ENCODE measurements at regions not wholly inside any gene's neighbourhood (a gene's known extent, or its start where the extent isn't known, plus 50 kb on each side); places are given as distances from the start of the nearest gene placed in this dataset.

- intact Hi-C loops (cut with micrococcal nuclease): no loop called here
- no peak overlapping the region for H3K27ac ChIP-seq (ENCODE audit: insufficient read depth, low read depth, low read length)
- CTCF ChIA-PET: no interaction called here
These were observed 99.6 kb upstream of the DDX18 start for GRCh38 chr2:117714745-117715417.

More at GRCh38 chr2:117714745-117715417, 99.6 kb upstream of the DDX18 start:
- no TSS peak for BruUV-seq (replicated peaks)
- Histone ChIP-seq H2AFZ (ENCODE audit: low read depth, low read length) (no peak overlapping the region), H3K4me3 (replicated peaks in 1 of 3; ENCODE audit: insufficient read depth in 1 of 3, low read depth in 1 of 3, low read length in 3 of 3) (no peak overlapping the region), H3K27me3 (ENCODE audit: control insufficient read depth in 2 of 2, insufficient read depth in 2 of 2, low read length in 2 of 2) (no peaks in the 10 kb centered on the region), H3K79me2 (ENCODE audit: control insufficient read depth, insufficient read depth, low read length) (no peaks in the 10 kb centered on the region), H3K4me2 (ENCODE audit: insufficient read depth, low read length) (no peak overlapping the region), H3K9me3 (replicated peaks; ENCODE audit: control insufficient read depth, insufficient read depth, low read length) (no peaks in the 10 kb centered on the region), H3K4me1 (ENCODE audit: control insufficient read depth, extremely low read depth, insufficient read depth, low read length) (no peaks in the 10 kb centered on the region), H4K20me1 (replicated peaks; ENCODE audit: control insufficient read depth, extremely low read depth, insufficient read depth, low read length) (no peaks in the 10 kb centered on the region), H3K9ac (replicated peaks; ENCODE audit: extremely low read depth, insufficient read depth, low read length) (no peak overlapping the region), H3K9me1 (replicated peaks; ENCODE audit: control insufficient read depth, extremely low read depth, insufficient read depth, low read length) (no peaks in the 10 kb centered on the region), H3K36me3 (ENCODE audit: control insufficient read depth in 2 of 2, extremely low read depth in 1 of 2, insufficient read depth in 2 of 2, low read length in 2 of 2) (no peaks in the 10 kb centered on the region)
- dilution Hi-C loops (cut with MboI; ENCODE audit: extremely low pct_ligation_motif_present, low sequenced_read_pairs): no loop called here
- TF ChIP-seq POLR2A (IDR thresholded peaks at IDR 0.05; ENCODE audit: low read depth, low read length) (no peak), CTCF (IDR thresholded peaks at IDR 0.05; ENCODE audit: extremely low read depth in 1 of 2, insufficient read depth in 1 of 2, low read depth in 1 of 2, low read length in 2 of 2) (no peak), MYC (IDR thresholded peaks at IDR 0.05; ENCODE audit: low read depth, low read length) (no peak), EZH2 (IDR thresholded peaks at IDR 0.05; ENCODE audit: borderline replicate concordance, low read depth, low read length, severe bottlenecking) (no peak), MAX (IDR thresholded peaks at IDR 0.05; ENCODE audit: insufficient read depth, insufficient read length) (no peak), FOS (IDR thresholded peaks at IDR 0.05; ENCODE audit: borderline replicate concordance, insufficient read depth, low read length) (no peak), POLR2AphosphoS5 (IDR thresholded peaks at IDR 0.05; ENCODE audit: insufficient read depth, low read depth, low read length) (no peak), JUN (IDR thresholded peaks at IDR 0.05; ENCODE audit: borderline replicate concordance, insufficient read depth, insufficient read length, low read depth) (no peak), GATA2 (IDR thresholded peaks at IDR 0.05; ENCODE audit: insufficient read depth, insufficient read length, low read depth, low read length) (no peak)
- POLR2A ChIA-PET: no interaction called here
- DNase-seq (ENCODE audit: low read depth, low spot score) (no peak), FAIRE-seq (no peak)
